Activated B cell treated with CpG ODN at 0.5 μM for 24 hours (primary cell): ENCODE measurements at regions not wholly inside any gene's neighbourhood (a gene's known extent, or its start where the extent isn't known, plus 50 kb on each side); places are given as distances from the start of the nearest gene placed in this dataset.

Source experiments
- ATAC-seq: fragments of 200-7000 bp; cut with Tn5 transposase; one replicate; pipeline ENCODE4 v1.10.0; 2021; ENCODE audit warnings: low read depth, mild to moderate bottlenecking, moderate library complexity
- CTCF ChIA-PET: fragments of 350-600 bp; sonication (Branson Sonifier 250); formaldehyde crosslinking; loops from one replicate; lab custom pipeline; 2021; ENCODE audit warnings: antibody characterized with exemption; lab: Charles Lee
- POLR2A ChIA-PET: fragments of 350-600 bp; sonication (Branson Sonifier 250); formaldehyde crosslinking; loops from one replicate; lab custom pipeline; 2021; ENCODE audit warnings: antibody characterized with exemption; lab: Charles Lee
- DNase-seq: peaks from one replicate; pipeline ENCODE4 v3.0.0; 2022
- H3K27ac Mint-ChIP-seq: one replicate; pipeline ENCODE4 v1.8.0; 2020; ENCODE audit warnings: mixed read lengths
- H3K27me3 Mint-ChIP-seq: one replicate; pipeline ENCODE4 v1.8.0; 2021; ENCODE audit warnings: mixed read lengths
- H3K36me3 Mint-ChIP-seq: one replicate; pipeline ENCODE4 v1.8.0; 2021; ENCODE audit warnings: low read depth, mixed read lengths
- H3K4me1 Mint-ChIP-seq: one replicate; pipeline ENCODE4 v1.8.0; 2021; ENCODE audit warnings: mixed read lengths
- H3K4me3 Mint-ChIP-seq: one replicate; pipeline ENCODE4 v1.8.0; 2020; ENCODE audit warnings: mild to moderate bottlenecking, mixed read lengths
- H3K9me3 Mint-ChIP-seq: one replicate; pipeline ENCODE4 v1.8.0; 2020; ENCODE audit warnings: mixed read lengths
- intact Hi-C: fragments of 100-400 bp; cut with micrococcal nuclease; formaldehyde crosslinking; loops from one replicate; pipeline ENCODE4 v1.15.1; 2024
- TF ChIP-seq, protein P1 (sequence below): fragments of 200-600 bp; IDR thresholded peaks from one replicate; pipeline ENCODE4 v1.8.0; 2022; ENCODE audit warnings: antibody characterized with exemption, mild to moderate bottlenecking

DNA sequence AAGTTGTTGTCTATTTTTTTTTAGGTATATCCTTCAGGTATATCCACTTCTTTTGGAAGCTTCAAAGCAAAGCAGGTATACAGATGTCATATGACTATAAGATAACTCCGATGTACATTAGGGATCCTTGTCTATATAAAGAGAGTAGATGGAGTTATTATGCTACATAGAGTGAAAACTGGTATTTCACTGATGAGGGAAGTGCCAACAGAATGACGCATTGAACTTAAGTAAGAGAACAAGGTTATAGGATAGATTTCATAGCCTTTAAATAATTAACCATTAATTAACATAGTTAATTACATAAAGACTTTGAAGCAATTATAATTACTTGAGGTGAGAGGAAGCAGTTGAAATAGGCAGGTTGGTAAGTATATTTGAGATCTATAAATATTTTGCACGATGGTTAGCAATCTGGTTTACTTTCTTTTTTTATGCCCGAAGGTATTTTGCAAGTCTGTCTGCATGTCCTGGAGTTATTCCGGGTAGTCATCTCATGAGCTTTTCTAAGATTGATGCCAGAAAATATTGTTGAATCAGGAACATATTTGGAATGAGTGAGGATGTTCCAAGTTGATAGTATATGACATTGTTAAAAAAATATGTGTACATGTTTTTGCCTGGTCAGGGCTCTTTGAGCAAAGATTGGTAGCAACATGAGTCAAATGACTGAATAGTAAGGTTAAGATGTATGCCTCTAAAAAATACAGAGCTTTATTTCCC lies 299.5 kb upstream of the KCNMB2 start:
- Mint-ChIP-seq H3K4me3 (no peak overlapping the region), H3K4me1 (no peaks in the 10 kb centered on the region), H3K9me3 (peaks cover 3% of the 10 kb centered on the region), H3K27me3 (peaks cover 8% of the 10 kb centered on the region), H3K36me3 (no peaks in the 10 kb centered on the region), H3K27ac (no peak overlapping the region)
- TF ChIP-seq, protein P1, sequence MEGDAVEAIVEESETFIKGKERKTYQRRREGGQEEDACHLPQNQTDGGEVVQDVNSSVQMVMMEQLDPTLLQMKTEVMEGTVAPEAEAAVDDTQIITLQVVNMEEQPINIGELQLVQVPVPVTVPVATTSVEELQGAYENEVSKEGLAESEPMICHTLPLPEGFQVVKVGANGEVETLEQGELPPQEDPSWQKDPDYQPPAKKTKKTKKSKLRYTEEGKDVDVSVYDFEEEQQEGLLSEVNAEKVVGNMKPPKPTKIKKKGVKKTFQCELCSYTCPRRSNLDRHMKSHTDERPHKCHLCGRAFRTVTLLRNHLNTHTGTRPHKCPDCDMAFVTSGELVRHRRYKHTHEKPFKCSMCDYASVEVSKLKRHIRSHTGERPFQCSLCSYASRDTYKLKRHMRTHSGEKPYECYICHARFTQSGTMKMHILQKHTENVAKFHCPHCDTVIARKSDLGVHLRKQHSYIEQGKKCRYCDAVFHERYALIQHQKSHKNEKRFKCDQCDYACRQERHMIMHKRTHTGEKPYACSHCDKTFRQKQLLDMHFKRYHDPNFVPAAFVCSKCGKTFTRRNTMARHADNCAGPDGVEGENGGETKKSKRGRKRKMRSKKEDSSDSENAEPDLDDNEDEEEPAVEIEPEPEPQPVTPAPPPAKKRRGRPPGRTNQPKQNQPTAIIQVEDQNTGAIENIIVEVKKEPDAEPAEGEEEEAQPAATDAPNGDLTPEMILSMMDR, result no peak
- ChIA-PET POLR2A (no interaction called here), CTCF (no interaction called here)
- DNase-seq, result no peak
- no peak for ATAC-seq
- intact Hi-C loops, result no loop called here

DNA sequence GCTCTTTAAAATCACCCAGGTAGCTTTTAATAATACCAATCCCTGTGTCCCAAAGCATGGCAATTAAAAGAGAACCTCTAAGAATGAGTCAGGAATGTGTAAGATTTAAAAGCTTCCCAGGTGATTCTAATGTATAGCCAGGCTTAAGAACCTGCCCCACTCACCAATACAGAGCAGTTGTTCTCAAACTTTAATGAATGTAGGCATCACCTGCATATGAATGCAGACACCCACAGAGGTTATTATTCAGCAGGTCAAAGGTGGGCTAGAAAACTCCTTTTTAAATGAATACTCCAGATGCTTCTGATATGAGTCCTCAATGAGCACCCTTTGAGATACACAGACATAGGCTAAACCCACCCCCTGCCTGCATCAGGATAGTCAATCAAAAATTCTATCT lies 298.1 kb upstream of the KCNMB2 start:
- intact Hi-C loops, result no loop called here
- TF ChIP-seq, protein P1, result no peak
- peaks cover 8% of the 10 kb centered on the region for H3K27me3 Mint-ChIP-seq
- CTCF ChIA-PET, result no interaction called here
- DNase-seq (no peak), ATAC-seq (no peak)
- H3K9me3 Mint-ChIP-seq, result peaks cover 6% of the 10 kb centered on the region
- no peaks in the 10 kb centered on the region for H3K36me3 Mint-ChIP-seq
- no peaks in the 10 kb centered on the region for H3K4me1 Mint-ChIP-seq
- no peak overlapping the region for H3K4me3 Mint-ChIP-seq
- no peak overlapping the region for H3K27ac Mint-ChIP-seq
- POLR2A ChIA-PET, result no interaction called here

DNA sequence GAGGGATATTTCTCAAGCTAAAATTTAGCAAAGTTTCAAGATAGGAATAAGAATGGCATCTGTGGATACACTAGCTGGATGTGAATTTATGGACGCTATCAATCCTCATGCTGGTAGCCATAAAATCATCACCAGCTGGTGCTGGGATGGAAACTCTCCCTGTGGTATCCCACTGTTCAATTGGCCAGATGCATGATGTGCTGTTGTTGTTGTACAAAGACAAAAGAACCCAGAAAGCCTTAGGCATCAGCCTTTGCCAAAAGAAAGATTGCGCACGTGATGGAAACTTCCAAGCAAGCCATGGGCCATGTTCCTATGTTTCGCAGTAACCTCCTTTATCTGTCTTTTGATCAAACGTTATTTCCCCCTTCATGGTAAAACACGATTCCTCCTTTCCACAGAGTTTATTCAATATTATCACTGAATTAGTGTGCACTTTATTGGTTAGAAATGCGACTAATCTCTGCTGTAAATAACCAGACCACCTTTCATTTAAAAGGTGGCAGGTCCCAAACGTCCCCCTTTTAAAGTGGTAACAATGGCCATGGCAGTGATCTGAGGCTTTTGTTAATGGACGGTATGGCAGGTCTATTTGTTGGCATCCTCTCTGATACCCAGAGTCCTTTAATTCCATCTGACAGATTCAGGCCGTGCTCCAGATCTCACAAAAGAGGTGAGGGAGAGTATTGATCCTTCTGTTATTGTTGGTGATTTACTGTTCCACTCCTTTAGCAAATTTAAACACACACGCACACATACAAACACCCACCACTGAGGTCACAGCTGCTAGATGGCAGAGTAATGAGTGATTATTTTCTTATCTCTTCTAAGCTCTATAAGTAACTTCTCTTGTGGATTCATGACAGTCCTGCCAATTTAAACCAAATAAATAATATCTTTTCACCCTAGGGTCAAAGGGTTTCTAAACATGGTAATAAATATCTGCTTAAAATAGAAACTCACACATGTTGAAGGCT lies 291.2 kb upstream of the KCNMB2 start:
- Mint-ChIP-seq H3K9me3 (peaks cover 6% of the 10 kb centered on the region), H3K27ac (no peak overlapping the region), H3K27me3 (no peaks in the 10 kb centered on the region), H3K4me1 (no peaks in the 10 kb centered on the region), H3K36me3 (no peaks in the 10 kb centered on the region), H3K4me3 (no peak overlapping the region)
- TF ChIP-seq, protein P1, result no peak
- POLR2A ChIA-PET, result no interaction called here
- DNase-seq, result no peak
- CTCF ChIA-PET, result no interaction called here
- no peak for ATAC-seq
- intact Hi-C loops, result no loop called here

DNA sequence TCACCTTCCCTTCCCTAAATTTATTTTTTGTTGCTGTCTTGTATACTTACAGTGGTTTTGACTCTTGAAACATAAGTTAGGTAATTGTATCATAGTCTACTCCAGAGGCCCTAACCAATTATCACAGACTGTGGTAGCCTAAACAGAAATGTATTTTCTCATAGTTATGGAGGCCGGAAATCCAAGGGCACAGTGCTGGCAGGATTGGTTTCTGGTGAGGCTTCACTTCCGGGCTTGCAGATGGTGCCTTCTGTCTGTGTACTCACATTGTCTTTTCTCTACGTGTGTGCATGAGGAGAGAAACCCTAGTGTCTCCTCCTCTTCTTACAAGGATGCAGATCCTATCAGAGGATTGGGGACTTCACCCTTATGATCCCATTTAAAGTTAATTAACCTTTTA lies 290.2 kb upstream of the KCNMB2 start:
- ATAC-seq (no peak), DNase-seq (no peak)
- no peaks in the 10 kb centered on the region for H3K36me3 Mint-ChIP-seq
- H3K27me3 Mint-ChIP-seq, result peaks cover 3% of the 10 kb centered on the region
- peaks cover 3% of the 10 kb centered on the region for H3K9me3 Mint-ChIP-seq
- no peaks in the 10 kb centered on the region for H3K4me1 Mint-ChIP-seq
- TF ChIP-seq, protein P1, result no peak
- H3K4me3 Mint-ChIP-seq, result no peak overlapping the region
- CTCF ChIA-PET, result no interaction called here
- intact Hi-C loops, result no loop called here
- POLR2A ChIA-PET, result no interaction called here
- no peak overlapping the region for H3K27ac Mint-ChIP-seq

DNA sequence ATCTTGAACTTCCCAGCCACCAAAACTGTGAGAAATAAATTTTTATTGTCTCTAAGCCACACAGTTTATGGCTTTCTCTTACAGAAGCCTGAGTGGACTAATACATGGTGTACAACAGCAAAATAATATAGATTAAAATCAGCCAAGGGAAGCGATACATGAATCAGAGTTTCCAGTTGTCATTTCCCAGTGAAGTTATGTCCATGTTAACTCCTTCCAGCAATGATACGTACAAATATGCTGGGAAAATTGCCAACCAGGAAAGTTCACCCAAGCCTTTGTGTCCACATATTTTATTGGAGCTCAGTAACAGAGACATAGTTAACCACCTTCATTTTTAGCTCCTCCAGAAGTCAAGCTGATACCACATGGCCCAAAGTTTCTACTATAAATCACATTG lies 280.9 kb upstream of the KCNMB2 start:
- DNase-seq (no peak), ATAC-seq (no peak)
- Mint-ChIP-seq H3K4me1 (no peaks in the 10 kb centered on the region), H3K27ac (no peak overlapping the region), H3K4me3 (no peak overlapping the region), H3K27me3 (peaks cover 3% of the 10 kb centered on the region), H3K9me3 (no peaks in the 10 kb centered on the region), H3K36me3 (no peaks in the 10 kb centered on the region)
- CTCF ChIA-PET, result no interaction called here
- TF ChIP-seq, protein P1, result no peak
- POLR2A ChIA-PET, result no interaction called here
- intact Hi-C loops, result no loop called here
